OCI-LY3 (cell line): ENCODE measurements at regions not wholly inside any gene's neighbourhood (a gene's known extent, or its start where the extent isn't known, plus 50 kb on each side); places are given as distances from the start of the nearest gene placed in this dataset.
"Not testable (repeated sequence)": the region's sequence is repeated elsewhere in the genome, so short reads cannot be mapped to it uniquely, and the experiment has no call there.

Experiments
- H2AFZ ChIP-seq: fragments of 200-600, 300-600 bp; shearing (Covaris generic); 2 replicates; pipeline ENCODE4 v1.6.0; 2014; ENCODE audit warnings: antibody characterized with exemption, low read depth, low read length
- H3K27ac ChIP-seq: fragments of 200-600, 300-600 bp; sonication (generic); 2 replicates; pipeline ENCODE4 v1.5.1; 2014; ENCODE audit warnings: mild to moderate bottlenecking, low read length, moderate library complexity, mixed read lengths
- H3K27me3 ChIP-seq: fragments of 200-600, 300-600 bp; sonication (generic); 2 replicates; pipeline ENCODE4 v1.6.1; 2014; ENCODE audit warnings: low read depth, low read length, mixed read lengths
- H3K36me3 ChIP-seq: fragments of 200-600, 300-600 bp; sonication (generic); replicated peaks from 2 replicates; pipeline ENCODE3; 2014; ENCODE audit warnings: low read depth, low read length, mixed read lengths
- H3K4me1 ChIP-seq: fragments of 300-600, 200-600 bp; sonication (generic); 2 replicates; pipeline ENCODE4 v1.6.1; 2014; ENCODE audit warnings: low read length, mixed read lengths
- H3K4me2 ChIP-seq: fragments of 200-600, 300-600 bp; sonication (generic); 2 replicates; pipeline ENCODE4 v1.6.1; 2014; ENCODE audit warnings: low read length, mixed read lengths
- H3K4me3 ChIP-seq: fragments of 300-600, 200-600 bp; sonication (generic); 2 replicates; pipeline ENCODE4 v1.5.1; 2014; ENCODE audit warnings: antibody characterized with exemption, mild to moderate bottlenecking, low read length, moderate library complexity
- H3K79me2 ChIP-seq: fragments of 300-600, 200-600 bp; shearing (Covaris generic); 2 replicates; pipeline ENCODE4 v1.6.1; 2014; ENCODE audit warnings: mild to moderate bottlenecking, low read length, mixed read lengths
- H3K9ac ChIP-seq: fragments of 300-600, 200-600 bp; shearing (Covaris generic); 2 replicates; pipeline ENCODE4 v1.6.0; 2014; ENCODE audit warnings: mild to moderate bottlenecking, low read length, moderate library complexity
- H3K9me3 ChIP-seq: fragments of 200-600, 300-600 bp; shearing (Covaris generic); 2 replicates; pipeline ENCODE4 v1.6.1; 2014; ENCODE audit warnings: low read length, mixed read lengths; ENCODE audit not compliant: insufficient read depth
- H4K20me1 ChIP-seq: fragments of 200-600, 300-600 bp; sonication (generic); 2 replicates; pipeline ENCODE4 v1.6.1; 2016; ENCODE audit warnings: low read length, mixed read lengths; ENCODE audit not compliant: insufficient read depth
- CTCF ChIP-seq: fragments of 200-600, 300-600 bp; sonication (generic); IDR thresholded peaks from 2 replicates; pipeline ENCODE4 v1.5.1; 2014; ENCODE audit warnings: antibody characterized with exemption, low read length, low read depth
- EZH2phosphoT487 ChIP-seq: fragments of 200-600 bp; shearing (Covaris generic); IDR thresholded peaks from 2 replicates; pipeline ENCODE4 v1.6.1; 2018; ENCODE audit warnings: antibody characterized with exemption, mixed run types, low read depth

GRCh38 chr16:59021751-59022150 lies 287.6 kb upstream of the GOT2 start:
- Histone ChIP-seq H3K4me3 (no peak overlapping the region), H3K36me3 (no peaks in the 10 kb centered on the region), H2AFZ (no peak overlapping the region), H3K9ac (no peak overlapping the region), H3K27ac (no peak overlapping the region), H3K27me3 (no peaks in the 10 kb centered on the region), H3K9me3 (no peaks in the 10 kb centered on the region), H3K4me2 (no peak overlapping the region), H4K20me1 (no peaks in the 10 kb centered on the region), H3K4me1 (no peaks in the 10 kb centered on the region), H3K79me2 (no peaks in the 10 kb centered on the region)
- no peak for TF ChIP-seq CTCF
- TF ChIP-seq EZH2phosphoT487 = no peak

DNA sequence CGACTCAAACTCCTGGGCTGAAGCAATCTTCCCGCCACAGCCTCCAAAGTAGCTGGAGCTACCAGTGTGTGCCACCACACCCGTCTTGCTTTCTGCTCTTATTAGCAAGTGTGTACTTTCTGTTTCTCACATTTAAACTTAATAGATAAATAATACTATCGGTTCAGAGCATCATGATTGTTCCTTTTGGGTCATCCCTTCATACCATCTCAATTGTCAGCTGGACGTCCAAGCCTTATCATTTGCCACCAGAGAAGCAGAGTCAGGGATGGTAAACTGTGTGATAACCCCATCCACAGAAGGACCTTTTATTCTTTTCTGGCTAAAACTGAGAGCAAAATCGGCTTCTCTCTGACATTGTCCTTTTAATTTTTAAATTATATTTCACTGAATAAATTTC lies 279.8 kb upstream of the GOT2 start:
- no peak overlapping the region for H3K9ac ChIP-seq

GRCh38 chr16:58999762-59000161 lies 265.6 kb upstream of the GOT2 start:
- H4K20me1 ChIP-seq = no peaks in the 10 kb centered on the region
- no peaks in the 10 kb centered on the region for H3K79me2 ChIP-seq
- H3K9me3 ChIP-seq = no peaks in the 10 kb centered on the region
- no peak overlapping the region for H3K9ac ChIP-seq
- no peaks in the 10 kb centered on the region for H3K4me1 ChIP-seq
- no peak overlapping the region for H3K4me3 ChIP-seq
- H3K4me2 ChIP-seq = no peak overlapping the region
- TF ChIP-seq EZH2phosphoT487 (no peak), CTCF (no peak)
- H3K27ac ChIP-seq = no peak overlapping the region
- no peaks in the 10 kb centered on the region for H3K36me3 ChIP-seq
- no peaks in the 10 kb centered on the region for H3K27me3 ChIP-seq
- H2AFZ ChIP-seq = no peak overlapping the region

More for the DNA sequence above, 279.8 kb upstream of the GOT2 start:
- no peaks in the 10 kb centered on the region for H3K79me2 ChIP-seq
- no peaks in the 10 kb centered on the region for H3K9me3 ChIP-seq
- H3K4me1 ChIP-seq = no peaks in the 10 kb centered on the region
- TF ChIP-seq CTCF (no peak), EZH2phosphoT487 (no peak)
- no peak overlapping the region for H3K4me3 ChIP-seq
- H4K20me1 ChIP-seq = no peaks in the 10 kb centered on the region
- H3K27me3 ChIP-seq = no peaks in the 10 kb centered on the region
- no peak overlapping the region for H3K4me2 ChIP-seq
- no peaks in the 10 kb centered on the region for H3K36me3 ChIP-seq
- no peak overlapping the region for H3K27ac ChIP-seq
- H2AFZ ChIP-seq = no peak overlapping the region

GRCh38 chr16:58992755-58993154 lies 258.6 kb upstream of the GOT2 start:
- H4K20me1 ChIP-seq, H3K4me1 ChIP-seq, H3K9me3 ChIP-seq, H3K79me2 ChIP-seq, H3K4me3 ChIP-seq, H3K4me2 ChIP-seq, H3K27ac ChIP-seq, H2AFZ ChIP-seq, H3K27me3 ChIP-seq, H3K9ac ChIP-seq, H3K36me3 ChIP-seq: not testable (repeated sequence)

- H2AFZ ChIP-seq, H3K27me3 ChIP-seq, H3K27ac ChIP-seq, H4K20me1 ChIP-seq, H3K9ac ChIP-seq, H3K4me3 ChIP-seq, H3K4me2 ChIP-seq, H3K4me1 ChIP-seq, H3K79me2 ChIP-seq, H3K9me3 ChIP-seq, H3K36me3 ChIP-seq: not testable (repeated sequence)
These were observed 249.3 kb upstream of the GOT2 start for GRCh38 chr16:58983181-58983965.
